Adrenal gland (tissue), 9 donors: ENCODE measurements at regions not wholly inside any gene's neighbourhood (a gene's known extent, or its start where the extent isn't known, plus 50 kb on each side); places are given as distances from the start of the nearest gene placed in this dataset.

Experiments used
- DNase-seq, 7 donors: peaks; one replicate each; pipeline ENCODE4 v3.0.0-alpha.2; 2019 to 2020
- H3K27ac ChIP-seq, 5 donors: fragments of 200-600 bp; sonication (generic) in 4 of 5; 1 replicate in 3 of 5; 2 replicates in 2 of 5; pipeline versions ENCODE4 v1.5.1 to v1.8.0; 2016 to 2020; ENCODE audit warnings: mild to moderate bottlenecking in 1 of 5
- H3K27me3 ChIP-seq: fragments of 200-600 bp; 2 replicates; pipeline ENCODE4 v1.8.0; 2021
- H3K36me3 ChIP-seq, 2 donors: fragments of 200-600 bp; replicated peaks in 1 of 2; 1 replicate in 1 of 2; 2 replicates in 1 of 2; pipeline versions ENCODE4 v1.5.1 to v1.8.0; 2018 to 2022
- H3K4me1 ChIP-seq, 2 donors: fragments of 200-600 bp; replicated peaks in 1 of 2; 1 replicate in 1 of 2; 2 replicates in 1 of 2; pipeline versions ENCODE4 v1.5.1 to v1.8.0; 2018 to 2021
- H3K4me3 ChIP-seq, 4 donors: fragments of 200-600 bp; sonication (generic) in 3 of 4; one replicate each; pipeline ENCODE4 v1.5.1; 2016 to 2018
- H3K9me3 ChIP-seq, 3 donors: fragments of 200-600 bp; sonication (generic) in 1 of 3; replicated peaks in 1 of 3; 1 replicate in 2 of 3; 2 replicates in 1 of 3; pipeline versions ENCODE4 v1.5.1 to v1.8.0; 2016 to 2021
- CTCF ChIP-seq, 6 experiments: fragments of 450-650 bp in 4 of 6; fragments of 200-600 bp in 2 of 6; sonication (generic) in 1 of 6; IDR thresholded peaks; 1 replicate in 5 of 6; 2 replicates in 1 of 6; pipeline versions ENCODE4 v1.5.1 to v1.8.0; 2016 to 2021; ENCODE audit warnings: antibody characterized with exemption in 6 of 6, mild to moderate bottlenecking in 2 of 6, moderate library complexity in 1 of 6
- POLR2A ChIP-seq, 2 donors: fragments of 450-650 bp; IDR thresholded peaks; one replicate each; pipeline ENCODE4 v1.6.1; 2017; ENCODE audit warnings: antibody characterized with exemption in 2 of 2, mild to moderate bottlenecking in 2 of 2, moderate library complexity in 1 of 2
- WGBS, 4 donors: extraction: QIAGEN DNeasy Blood & Tissue Kit in 2 of 4; methylation state at CpG; one replicate each; pipeline versions ENCODE4 v1.1.5 to v1.1.7; 2013 to 2017; 5-methylcytosine and 5-hydroxymethylcytosine counted together
- intact Hi-C, 2 donors: fragments of 100-400 bp; cut with DNase I; formaldehyde crosslinking; loops; one replicate each; pipeline versions ENCODE4 v1.14.1 to v1.15.0; 2022 to 2023
- donor health status: healthy with polysubstance abuse.
- donor health status: Bipolar disorder and iron deficiency.
- donor health status: DM: yes; HTN: yes; CAD: no.
- donor health status: DM: no; HTN: no; CAD: no.
- donor health status: DM: no; HTN: no; CAD: no.

- H3K27me3 ChIP-seq, result no peaks in the 10 kb centered on the region
- H3K36me3 ChIP-seq, result no peaks in the 10 kb centered on the region
- H3K27ac ChIP-seq, result no peak overlapping the region
- TF ChIP-seq POLR2A (IDR thresholded peaks at IDR 0.05) (no peak), CTCF (IDR thresholded peaks at IDR 0.05) (no peak)
- no peaks in the 10 kb centered on the region for H3K4me1 ChIP-seq
- WGBS, 4 donors, result 82 to 93% (median 89%) methylated on average over 13 of the region's 13 CpGs
- intact Hi-C loops, result no loop called here
- no peak overlapping the region for H3K4me3 ChIP-seq
- peak in 1 of 7 donors; percentile 7 for DNase-seq
- H3K9me3 ChIP-seq, result no peaks in the 10 kb centered on the region
These were observed 50.0 kb upstream of the PCSK6 start for GRCh38 chr15:101539492-101539891.
